H9 (cell line): ENCODE measurements at regions not wholly inside any gene's neighbourhood (a gene's known extent, or its start where the extent isn't known, plus 50 kb on each side); places are given as distances from the start of the nearest gene placed in this dataset.

Experiments
- DNase-seq: peaks from one replicate; pipeline ENCODE4 v3.0.0-alpha.2; 2017
- H2AFZ ChIP-seq: one replicate; pipeline ENCODE4 v1.6.1; 2013; ENCODE audit warnings: mild to moderate bottlenecking, low read length, control low read depth, moderate library complexity
- H2AK5ac ChIP-seq: 2 replicates; pipeline ENCODE4 v1.6.1; 2013; ENCODE audit warnings: low read length, control low read depth, mixed read lengths; ENCODE audit not compliant: insufficient read length
- H2BK120ac ChIP-seq: one replicate; pipeline ENCODE4 v1.6.1; 2013; ENCODE audit warnings: low read depth, mild to moderate bottlenecking, low read length, control low read depth, inconsistent platforms; ENCODE audit not compliant: poor library complexity, severe bottlenecking
- H2BK12ac ChIP-seq: 2 replicates; pipeline ENCODE4 v1.6.1; 2013; ENCODE audit warnings: low read length, control low read depth, mixed read lengths, low read depth; ENCODE audit not compliant: insufficient read length
- H2BK15ac ChIP-seq: 2 replicates; pipeline ENCODE4 v1.6.1; 2013; ENCODE audit warnings: low read depth, low read length, control low read depth
- H2BK20ac ChIP-seq: one replicate; pipeline ENCODE4 v1.6.1; 2013; ENCODE audit warnings: low read depth, mild to moderate bottlenecking, low read length, control low read depth, inconsistent platforms; ENCODE audit not compliant: poor library complexity, severe bottlenecking
- H2BK5ac ChIP-seq: 2 replicates; pipeline ENCODE4 v1.6.1; 2013; ENCODE audit warnings: low read length, control low read depth, mixed read lengths; ENCODE audit not compliant: insufficient read length
- H3K14ac ChIP-seq: 2 replicates; pipeline ENCODE4 v1.6.1; 2013; ENCODE audit warnings: low read length, control low read depth; ENCODE audit not compliant: insufficient read depth
- H3K18ac ChIP-seq: 2 replicates; pipeline ENCODE4 v1.6.1; 2013; ENCODE audit warnings: low read depth, mild to moderate bottlenecking, mixed read lengths, low read length, control low read depth; ENCODE audit not compliant: insufficient read length
- H3K23ac ChIP-seq: 2 replicates; pipeline ENCODE4 v1.6.1; 2013; ENCODE audit warnings: low read length, control low read depth, mixed read lengths, low read depth; ENCODE audit not compliant: insufficient read length
- H3K23me2 ChIP-seq: 2 replicates; pipeline ENCODE4 v1.6.1; 2013; ENCODE audit warnings: low read depth, mild to moderate bottlenecking, mixed read lengths, low read length, control low read depth; ENCODE audit not compliant: insufficient read length, poor library complexity, severe bottlenecking
- H3K27ac ChIP-seq: 2 replicates; pipeline ENCODE4 v1.5.1; 2013; ENCODE audit warnings: low read length, control low read depth, mixed read lengths, low read depth; ENCODE audit not compliant: insufficient read length
- H3K27me3 ChIP-seq: 2 replicates; pipeline ENCODE4 v1.6.1; 2013; ENCODE audit warnings: low read length, control low read depth, inconsistent platforms; ENCODE audit not compliant: insufficient read depth
- H3K4ac ChIP-seq: 2 replicates; pipeline ENCODE4 v1.6.1; 2013; ENCODE audit warnings: low read depth, mild to moderate bottlenecking, control low read depth, inconsistent platforms, low read length, moderate library complexity
- H3K4me1 ChIP-seq: 2 replicates; pipeline ENCODE4 v1.6.1; 2013; ENCODE audit warnings: low read length, control low read depth, inconsistent platforms; ENCODE audit not compliant: insufficient read depth
- H3K4me2 ChIP-seq: 2 replicates; pipeline ENCODE4 v1.6.1; 2013; ENCODE audit warnings: low read length, control low read depth, mixed read lengths; ENCODE audit not compliant: insufficient read length, insufficient read depth
- H3K56ac ChIP-seq: 2 replicates; pipeline ENCODE4 v1.6.1; 2013; ENCODE audit warnings: low read depth, mild to moderate bottlenecking, mixed read lengths, low read length, control low read depth; ENCODE audit not compliant: insufficient read length
- H3K79me1 ChIP-seq: 2 replicates; pipeline ENCODE4 v1.6.1; 2013; ENCODE audit warnings: low read depth, mild to moderate bottlenecking, moderate library complexity, low read length, control low read depth, inconsistent platforms; ENCODE audit not compliant: insufficient read depth, poor library complexity, severe bottlenecking
- H3K79me2 ChIP-seq: 2 replicates; pipeline ENCODE4 v1.6.1; 2013; ENCODE audit warnings: low read length, control low read depth, inconsistent platforms; ENCODE audit not compliant: insufficient read depth
- H3K9ac ChIP-seq: 2 replicates; pipeline ENCODE4 v1.6.1; 2013; ENCODE audit warnings: low read length, control low read depth, mixed read lengths; ENCODE audit not compliant: insufficient read length; ENCODE audit errors: extremely low read depth
- H3K9me3 ChIP-seq: one replicate; pipeline ENCODE4 v1.6.1; 2013; ENCODE audit warnings: low read depth, low read length, inconsistent platforms; ENCODE audit not compliant: control insufficient read depth
- H3T11ph ChIP-seq: one replicate; pipeline ENCODE4 v1.6.1; 2013; ENCODE audit warnings: mild to moderate bottlenecking, low read length, control low read depth, inconsistent platforms
- H4K20me1 ChIP-seq: one replicate; pipeline ENCODE4 v1.6.1; 2013; ENCODE audit not compliant: control insufficient read depth, insufficient read length, insufficient read depth
- H4K5ac ChIP-seq: 2 replicates; pipeline ENCODE4 v1.6.1; 2013; ENCODE audit warnings: low read depth, mild to moderate bottlenecking, mixed read lengths, low read length, control low read depth; ENCODE audit not compliant: insufficient read length
- H4K8ac ChIP-seq: replicated peaks from 2 replicates; pipeline ENCODE4 v1.6.1; 2013; ENCODE audit warnings: low read length, control low read depth, mixed read lengths, low read depth; ENCODE audit not compliant: insufficient read length
- H4K91ac ChIP-seq: 2 replicates; pipeline ENCODE4 v1.6.1; 2013; ENCODE audit warnings: low read depth, mild to moderate bottlenecking, moderate library complexity, mixed read lengths, low read length, control low read depth; ENCODE audit not compliant: insufficient read length
- H3K27ac Mint-ChIP-seq, 3 experiments: 2 replicates in 2 of 3; 3 replicates in 1 of 3; pipeline ENCODE4 v1.8.0; 2020 to 2021; ENCODE audit warnings: mixed read lengths in 3 of 3, mild to moderate bottlenecking in 1 of 3, moderate library complexity in 1 of 3
- H3K27me3 Mint-ChIP-seq: 2 replicates; pipeline ENCODE4 v1.8.0; 2021; ENCODE audit warnings: low read depth, mild to moderate bottlenecking, moderate library complexity, mixed read lengths
- H3K36me3 Mint-ChIP-seq, 3 experiments: 2 replicates in 2 of 3; 3 replicates in 1 of 3; pipeline ENCODE4 v1.8.0; 2020 to 2021; ENCODE audit warnings: low read depth in 3 of 3, mixed read lengths in 3 of 3; ENCODE audit not compliant: insufficient read depth in 1 of 3
- H3K4me1 Mint-ChIP-seq, 2 experiments: 2 replicates each; pipeline ENCODE4 v1.8.0; 2020; ENCODE audit warnings: mixed read lengths in 2 of 2
- H3K4me3 Mint-ChIP-seq, 2 experiments: 2 replicates in 1 of 2; 3 replicates in 1 of 2; pipeline ENCODE4 v1.8.0; 2020 to 2021; ENCODE audit warnings: mild to moderate bottlenecking in 2 of 2, mixed read lengths in 2 of 2, moderate library complexity in 1 of 2
- H3K9me3 Mint-ChIP-seq, 2 experiments: 2 replicates in 1 of 2; 3 replicates in 1 of 2; pipeline ENCODE4 v1.8.0; 2020; ENCODE audit warnings: mild to moderate bottlenecking in 2 of 2, mixed read lengths in 2 of 2, moderate library complexity in 1 of 2
- CTCF ChIP-seq: fragments of 200-600 bp; sonication (generic); conservative IDR thresholded peaks from 3 replicates; pipeline ENCODE4 v1.8.0; 2021; ENCODE audit warnings: antibody characterized with exemption, mild to moderate bottlenecking
- WGBS: extraction: QIAGEN DNeasy Blood & Tissue Kit; methylation state at CpG from one replicate; pipeline ENCODE4 v1.1.7; 2013; ENCODE audit warnings: missing lambda C conversion rate, low lambda C conversion rate, mixed read lengths; ENCODE audit not compliant: insufficient read length; ENCODE audit errors: extremely low coverage; 5-methylcytosine and 5-hydroxymethylcytosine counted together

- Histone ChIP-seq H2BK20ac (no peak overlapping the region), H2AK5ac (no peak overlapping the region), H3K23me2 (no peaks in the 10 kb centered on the region), H3K18ac (no peak overlapping the region), H2BK12ac (no peak overlapping the region), H2AFZ (no peak overlapping the region), H4K20me1 (no peaks in the 10 kb centered on the region), H2BK120ac (no peak overlapping the region), H4K8ac (no peak overlapping the region), H3K9ac (no peak overlapping the region), H3K27me3 (no peaks in the 10 kb centered on the region), H4K5ac (no peak overlapping the region), H3K4me2 (no peak overlapping the region), H3K4me1 (no peaks in the 10 kb centered on the region), H3K56ac (no peak overlapping the region), H3T11ph (no peak overlapping the region), H3K79me2 (no peaks in the 10 kb centered on the region), H3K79me1 (no peaks in the 10 kb centered on the region), H3K23ac (no peak overlapping the region), H3K14ac (no peak overlapping the region), H2BK15ac (no peak overlapping the region), H2BK5ac (no peak overlapping the region), H4K91ac (no peak overlapping the region), H3K4ac (no peak overlapping the region), H3K27ac (no peak overlapping the region), H3K9me3 (no peaks in the 10 kb centered on the region)
- Mint-ChIP-seq H3K36me3 (no peaks in the 10 kb centered on the region), H3K9me3 (no peaks in the 10 kb centered on the region), H3K4me3 (no peak overlapping the region), H3K27me3 (no peaks in the 10 kb centered on the region), H3K4me1 (peaks cover 0 to 12% of the 10 kb centered on the region in 2 experiments; a peak in 2 of 4 replicates), H3K27ac (no peak overlapping the region)
- DNase-seq: no peak
- TF ChIP-seq CTCF: no peak
- WGBS: no CpG with 5 or more reads among the region's 1 CpG
These were observed 1732.3 kb upstream of the SLC10A2 start for GRCh38 chr13:104798486-104798885.
